IPS-NIHi7 (cell line): ENCODE measurements at regions not wholly inside any gene's neighbourhood (a gene's known extent, or its start where the extent isn't known, plus 50 kb on each side); places are given as distances from the start of the nearest gene placed in this dataset.
"Not testable (repeated sequence)": the region's sequence is repeated elsewhere in the genome, so short reads cannot be mapped to it uniquely, and the experiment has no call there.

Experiments
- DNase-seq: peaks from one replicate; pipeline ENCODE4 v3.0.0; 2012; ENCODE audit warnings: mixed read lengths; ENCODE audit errors: extremely low spot score

GRCh38 chr2:195164930-195165329 is 492.1 kb upstream of the SLC39A10 start:
- DNase-seq: no peak

GRCh38 chr2:195162918-195163317 is 494.1 kb upstream of the SLC39A10 start:
- no peak for DNase-seq

DNA sequence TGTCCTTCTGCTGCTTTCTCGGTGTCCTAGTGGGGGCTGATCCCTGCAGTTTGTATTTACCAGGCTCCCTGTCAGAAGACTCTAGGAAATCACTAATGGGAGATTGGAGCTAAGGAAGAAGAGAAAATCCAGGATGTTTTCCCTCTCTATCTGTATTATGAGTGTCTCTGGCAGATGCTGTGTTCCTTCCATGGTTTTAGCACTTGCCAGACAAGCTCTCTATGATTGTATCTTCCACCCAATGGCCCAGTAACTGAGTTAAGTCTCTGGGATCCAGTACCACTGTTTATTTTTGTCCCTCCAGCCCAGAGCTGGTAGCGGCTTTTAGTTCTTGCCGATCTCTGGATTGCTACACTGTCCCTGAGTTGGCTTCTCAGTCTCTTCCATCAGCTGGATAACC is 494.8 kb upstream of the SLC39A10 start:
- no peak for DNase-seq

DNA sequence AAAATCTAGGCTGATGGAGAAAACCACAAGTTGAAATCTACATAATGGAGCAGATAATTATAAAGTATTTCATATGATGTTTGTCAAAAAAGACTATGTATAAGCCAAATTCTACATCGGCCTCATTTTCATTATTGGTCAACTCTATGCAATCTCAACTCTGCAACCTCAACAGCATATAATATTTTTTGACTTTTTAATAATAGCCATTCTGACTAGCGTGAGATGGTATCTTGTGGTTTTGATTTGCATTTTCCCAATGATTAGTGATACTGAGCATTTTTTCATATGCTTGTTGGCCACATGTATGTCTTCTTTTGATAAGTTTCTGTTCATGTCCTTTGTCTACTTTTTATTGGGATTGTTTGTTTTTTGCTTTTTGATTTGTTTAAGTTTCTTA is 496.1 kb upstream of the SLC39A10 start:
- no peak for DNase-seq

DNA sequence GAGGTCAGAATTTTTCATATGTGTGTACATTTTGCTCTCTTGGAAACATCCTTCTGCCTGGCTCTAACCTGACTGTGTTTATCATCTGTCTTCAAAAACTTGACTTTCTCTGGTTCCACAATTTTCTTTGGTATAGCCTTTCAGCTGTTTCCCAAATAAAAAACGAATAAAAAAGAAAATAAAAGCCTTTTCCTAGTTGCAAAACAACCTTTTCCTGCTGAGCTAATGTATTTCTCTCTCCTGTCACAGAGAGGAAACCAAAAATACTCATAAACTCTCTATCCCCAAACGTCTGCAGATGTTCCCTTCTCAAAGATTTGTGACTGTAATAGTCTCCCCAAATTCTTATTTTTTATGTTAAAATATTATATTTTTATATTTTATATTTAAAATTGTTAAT is 505.3 kb upstream of the SLC39A10 start:
- no peak for DNase-seq

DNA sequence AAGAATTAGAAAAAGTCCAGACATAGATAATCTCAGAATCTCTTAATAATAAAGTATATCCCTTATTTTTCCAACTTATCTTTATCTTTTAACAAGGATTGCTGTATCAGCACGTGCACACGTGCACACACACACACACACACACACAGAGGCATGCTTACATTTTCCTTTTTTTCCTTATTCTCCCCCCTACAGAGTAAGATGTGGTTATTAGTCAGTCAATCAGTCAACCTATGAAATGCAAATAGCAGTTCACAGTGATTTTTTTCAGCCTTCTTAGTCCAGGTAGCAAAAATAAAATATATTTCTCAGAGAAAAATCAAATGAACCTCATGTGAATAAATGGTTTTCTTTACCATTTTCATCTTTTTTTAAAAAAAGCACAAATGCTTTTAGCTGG is 506.2 kb upstream of the SLC39A10 start:
- no peak for DNase-seq

GRCh38 chr2:195148004-195148403 is 509.0 kb upstream of the SLC39A10 start:
- DNase-seq: no peak

DNA sequence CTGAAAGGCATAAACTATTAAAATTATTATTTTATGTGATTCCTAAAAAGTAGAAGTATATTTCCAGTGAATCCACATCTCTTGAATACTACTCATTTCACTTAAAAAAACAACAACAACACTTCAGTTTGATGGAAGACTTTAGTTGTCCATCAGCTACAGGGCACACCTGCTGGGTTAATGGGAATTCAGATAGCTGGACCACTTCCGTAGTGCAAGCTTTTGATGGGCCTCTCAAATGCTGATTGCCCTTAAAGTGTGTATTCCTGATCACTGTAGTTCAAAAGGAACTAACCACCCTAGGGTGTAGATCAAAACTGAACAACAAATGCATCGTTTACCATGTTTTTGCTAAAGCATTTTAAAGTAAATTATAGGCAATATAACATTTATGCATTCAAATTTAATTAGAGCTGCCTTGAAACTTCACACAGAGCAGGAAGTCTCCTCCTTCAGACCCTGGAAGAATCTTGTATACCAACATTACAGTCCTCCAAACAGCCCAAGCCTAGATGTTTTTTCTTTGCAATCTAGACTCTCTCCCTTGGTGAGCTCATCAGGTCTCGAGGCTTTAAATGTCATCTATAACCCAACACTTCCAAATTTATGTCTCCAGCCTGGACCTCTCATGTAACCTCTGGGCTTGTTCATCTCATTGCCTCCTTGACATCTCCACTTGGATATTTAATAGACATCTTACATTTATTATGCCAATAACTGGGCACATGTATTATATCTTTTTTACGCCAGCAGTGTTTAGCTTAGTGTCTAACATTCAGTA is 510.1 kb upstream of the SLC39A10 start:
- no peak for DNase-seq

- DNase-seq: no peak
Measured at GRCh38 chr2:195138435-195138834, 518.6 kb upstream of the SLC39A10 start.

GRCh38 chr2:195125889-195126288 is 531.1 kb upstream of the SLC39A10 start:
- DNase-seq: not testable (repeated sequence)

DNA sequence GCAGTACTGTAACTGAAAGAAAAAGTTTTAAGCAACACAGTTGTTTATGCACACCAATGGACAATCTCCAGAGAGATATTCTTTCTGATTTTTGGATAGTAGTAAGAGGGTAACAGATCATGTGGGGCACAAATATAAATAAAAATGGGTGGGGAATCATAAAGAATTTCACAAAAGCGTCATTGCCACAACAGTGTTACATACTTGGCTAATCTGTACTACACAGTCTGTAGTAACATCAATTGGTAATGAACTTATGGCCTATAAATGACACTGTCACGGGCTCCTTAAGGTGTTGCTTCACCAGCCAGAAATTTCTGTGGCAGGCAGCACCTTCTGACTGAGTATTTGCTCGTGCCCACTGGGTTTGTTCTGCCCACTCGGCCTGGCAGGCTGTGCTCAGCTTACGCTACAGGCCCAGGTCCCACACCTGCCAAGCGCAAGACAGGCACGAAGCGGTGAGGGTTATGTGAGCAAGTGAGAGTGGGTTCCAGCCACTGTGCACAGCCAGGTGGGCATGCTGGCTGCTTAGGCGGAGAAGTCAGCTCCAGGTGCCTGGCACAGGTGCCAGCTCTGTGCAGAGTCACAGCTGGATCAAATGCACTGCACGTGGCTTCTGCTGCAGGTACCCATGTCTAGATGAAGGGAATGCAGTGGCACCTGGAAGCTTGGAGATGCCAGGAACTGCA is 532.5 kb upstream of the SLC39A10 start:
- DNase-seq: no peak

- no peak for DNase-seq
Measured at GRCh38 chr2:195122653-195123052, 534.4 kb upstream of the SLC39A10 start.

- DNase-seq: no peak
Measured at GRCh38 chr2:195121341-195121740, 535.7 kb upstream of the SLC39A10 start.

GRCh38 chr2:195119231-195119630 is 537.8 kb upstream of the SLC39A10 start:
- DNase-seq: no peak

GRCh38 chr2:195118276-195118675 is 538.8 kb upstream of the SLC39A10 start:
- DNase-seq: no peak

DNA sequence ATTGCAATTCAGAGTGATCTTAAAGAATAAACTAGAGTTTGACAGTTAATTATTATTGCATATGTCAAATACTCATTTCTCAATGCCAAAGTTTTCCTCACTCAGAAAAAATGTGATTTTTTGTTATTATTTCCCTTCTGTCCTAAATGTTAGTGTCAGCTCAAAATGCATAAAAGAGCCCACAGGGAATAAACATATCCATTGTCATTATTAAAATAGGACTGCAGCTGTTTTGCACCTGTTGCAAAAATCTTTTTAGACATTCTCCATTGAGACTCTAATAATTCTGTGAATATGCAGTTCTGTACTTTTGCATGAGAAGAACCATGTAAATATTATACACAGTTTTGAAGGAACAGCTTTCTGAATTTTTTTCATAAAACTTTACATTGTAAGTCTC is 540.0 kb upstream of the SLC39A10 start:
- no peak for DNase-seq

DNA sequence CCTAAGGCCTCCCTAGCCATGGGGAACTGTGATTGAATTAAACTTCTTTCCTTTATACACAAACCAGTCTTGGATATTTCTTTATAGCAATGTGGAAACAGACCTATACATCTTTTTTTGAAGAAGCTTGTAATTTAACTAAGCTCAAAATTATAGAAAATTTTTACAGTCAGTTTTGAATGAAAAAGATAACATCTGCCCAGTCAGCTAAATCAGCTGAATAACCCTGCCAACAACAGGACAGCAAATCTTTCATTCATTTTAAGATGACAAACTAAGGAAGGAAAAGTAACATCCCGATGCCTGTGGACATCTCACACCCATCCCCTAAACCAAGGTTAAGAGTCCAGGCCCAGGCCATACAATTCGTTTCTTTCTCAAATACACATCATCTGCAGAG is 541.3 kb upstream of the SLC39A10 start:
- no peak for DNase-seq

DNA sequence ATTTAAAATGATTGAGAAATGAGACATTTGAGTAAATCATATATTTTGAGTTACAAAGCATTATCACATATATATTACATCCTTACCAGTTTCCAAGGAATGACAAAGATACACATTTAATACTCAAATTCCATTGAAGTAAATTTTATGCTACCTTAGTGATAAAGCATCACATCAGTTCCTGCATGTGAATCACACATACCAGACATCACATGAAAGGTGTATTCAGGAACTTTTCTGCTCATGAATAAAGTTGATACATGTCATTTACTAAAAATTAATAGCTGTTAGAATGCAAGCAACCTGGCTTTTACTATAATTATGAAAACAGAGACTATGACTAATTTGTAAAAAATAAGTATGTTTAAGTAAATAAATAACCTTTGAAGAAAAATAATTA is 548.8 kb upstream of the SLC39A10 start:
- no peak for DNase-seq

GRCh38 chr2:195106681-195107380 is 550.2 kb upstream of the SLC39A10 start:
- no peak for DNase-seq

- no peak for DNase-seq
Measured at GRCh38 chr2:195105581-195105980, 551.4 kb upstream of the SLC39A10 start.

GRCh38 chr2:195094330-195094729 is 562.7 kb upstream of the SLC39A10 start:
- DNase-seq: no peak

DNA sequence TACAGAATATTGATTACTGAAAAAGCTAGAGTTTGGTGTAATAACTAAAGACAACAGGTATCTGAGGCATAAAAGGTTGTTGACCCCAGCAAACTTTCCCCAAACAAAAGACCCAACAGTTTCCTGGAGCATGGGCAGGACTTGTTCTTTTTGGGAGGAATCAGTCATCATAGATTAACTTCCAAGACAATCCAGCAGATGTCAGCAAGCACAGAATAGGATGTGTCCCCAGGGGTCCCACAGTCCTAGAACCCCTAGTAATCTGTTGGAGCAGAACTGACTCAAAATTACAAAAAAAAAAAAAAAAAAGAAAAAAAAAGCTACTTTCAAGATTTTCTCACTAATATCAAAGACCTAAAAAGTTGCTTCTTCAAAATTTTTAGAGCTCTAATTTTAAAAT is 564.7 kb upstream of the SLC39A10 start:
- DNase-seq: peak; percentile 53

- not testable (repeated sequence) for DNase-seq
Measured at GRCh38 chr2:195072806-195073205, 584.2 kb upstream of the SLC39A10 start.
